ENCODE measurements at regions not wholly inside any gene's neighbourhood (a gene's known extent, or its start where the extent isn't known, plus 50 kb on each side); places are given as distances from the start of the nearest gene placed in this dataset.

DNA sequence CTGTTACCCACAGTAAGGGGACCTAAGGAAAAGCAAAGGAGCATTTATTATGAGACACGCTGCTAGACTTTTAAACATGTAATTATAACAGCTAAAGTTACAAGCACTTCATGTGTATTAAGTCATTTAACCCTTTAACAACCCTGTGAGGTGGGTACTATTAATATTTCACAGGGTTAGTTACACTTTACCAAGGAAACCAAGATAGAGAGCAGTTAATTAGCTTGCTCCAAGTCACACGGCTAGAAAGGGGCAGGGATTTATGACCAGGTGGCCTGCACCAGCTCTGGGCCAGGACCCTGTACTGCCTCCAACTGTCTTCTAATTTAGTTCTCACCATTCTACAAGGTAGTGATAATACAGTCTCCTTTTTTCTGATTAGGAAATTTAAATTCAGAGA is 74.9 kb downstream of the RPL27A start:
- TF ChIP-seq OSR1 (CRISPR knock-in tag; IDR thresholded peaks at IDR 0.05): no peak
- TF ChIP-seq ARNTL (CRISPR knock-in tag; IDR thresholded peaks at IDR 0.05; ENCODE audit: borderline replicate concordance, low read depth): no peak
- no peak for TF ChIP-seq ZFP3 (CRISPR knock-in tag; IDR thresholded peaks at IDR 0.05)
- TF ChIP-seq, protein P1, sequence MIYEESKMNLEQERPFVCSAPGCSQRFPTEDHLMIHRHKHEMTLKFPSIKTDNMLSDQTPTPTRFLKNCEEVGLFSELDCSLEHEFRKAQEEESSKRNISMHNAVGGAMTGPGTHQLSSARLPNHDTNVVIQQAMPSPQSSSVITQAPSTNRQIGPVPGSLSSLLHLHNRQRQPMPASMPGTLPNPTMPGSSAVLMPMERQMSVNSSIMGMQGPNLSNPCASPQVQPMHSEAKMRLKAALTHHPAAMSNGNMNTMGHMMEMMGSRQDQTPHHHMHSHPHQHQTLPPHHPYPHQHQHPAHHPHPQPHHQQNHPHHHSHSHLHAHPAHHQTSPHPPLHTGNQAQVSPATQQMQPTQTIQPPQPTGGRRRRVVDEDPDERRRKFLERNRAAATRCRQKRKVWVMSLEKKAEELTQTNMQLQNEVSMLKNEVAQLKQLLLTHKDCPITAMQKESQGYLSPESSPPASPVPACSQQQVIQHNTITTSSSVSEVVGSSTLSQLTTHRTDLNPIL (CRISPR knock-in tag; IDR thresholded peaks at IDR 0.05; ENCODE audit: low read depth): no peak
- TF ChIP-seq ZNF8 (CRISPR knock-in tag; IDR thresholded peaks at IDR 0.05): no peak
- no peak for TF ChIP-seq CSDC2 (CRISPR knock-in tag; IDR thresholded peaks at IDR 0.05)
- no peak for TF ChIP-seq SNAI2 (CRISPR knock-in tag; IDR thresholded peaks at IDR 0.05)
- TF ChIP-seq, protein P2, sequence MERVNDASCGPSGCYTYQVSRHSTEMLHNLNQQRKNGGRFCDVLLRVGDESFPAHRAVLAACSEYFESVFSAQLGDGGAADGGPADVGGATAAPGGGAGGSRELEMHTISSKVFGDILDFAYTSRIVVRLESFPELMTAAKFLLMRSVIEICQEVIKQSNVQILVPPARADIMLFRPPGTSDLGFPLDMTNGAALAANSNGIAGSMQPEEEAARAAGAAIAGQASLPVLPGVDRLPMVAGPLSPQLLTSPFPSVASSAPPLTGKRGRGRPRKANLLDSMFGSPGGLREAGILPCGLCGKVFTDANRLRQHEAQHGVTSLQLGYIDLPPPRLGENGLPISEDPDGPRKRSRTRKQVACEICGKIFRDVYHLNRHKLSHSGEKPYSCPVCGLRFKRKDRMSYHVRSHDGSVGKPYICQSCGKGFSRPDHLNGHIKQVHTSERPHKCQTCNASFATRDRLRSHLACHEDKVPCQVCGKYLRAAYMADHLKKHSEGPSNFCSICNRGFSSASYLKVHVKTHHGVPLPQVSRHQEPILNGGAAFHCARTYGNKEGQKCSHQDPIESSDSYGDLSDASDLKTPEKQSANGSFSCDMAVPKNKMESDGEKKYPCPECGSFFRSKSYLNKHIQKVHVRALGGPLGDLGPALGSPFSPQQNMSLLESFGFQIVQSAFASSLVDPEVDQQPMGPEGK (CRISPR knock-in tag; IDR thresholded peaks at IDR 0.05; ENCODE audit: borderline replicate concordance): no peak
- TF ChIP-seq TCF4 (CRISPR knock-in tag; IDR thresholded peaks at IDR 0.05; ENCODE audit: borderline replicate concordance): no peak
- TF ChIP-seq, protein P3, sequence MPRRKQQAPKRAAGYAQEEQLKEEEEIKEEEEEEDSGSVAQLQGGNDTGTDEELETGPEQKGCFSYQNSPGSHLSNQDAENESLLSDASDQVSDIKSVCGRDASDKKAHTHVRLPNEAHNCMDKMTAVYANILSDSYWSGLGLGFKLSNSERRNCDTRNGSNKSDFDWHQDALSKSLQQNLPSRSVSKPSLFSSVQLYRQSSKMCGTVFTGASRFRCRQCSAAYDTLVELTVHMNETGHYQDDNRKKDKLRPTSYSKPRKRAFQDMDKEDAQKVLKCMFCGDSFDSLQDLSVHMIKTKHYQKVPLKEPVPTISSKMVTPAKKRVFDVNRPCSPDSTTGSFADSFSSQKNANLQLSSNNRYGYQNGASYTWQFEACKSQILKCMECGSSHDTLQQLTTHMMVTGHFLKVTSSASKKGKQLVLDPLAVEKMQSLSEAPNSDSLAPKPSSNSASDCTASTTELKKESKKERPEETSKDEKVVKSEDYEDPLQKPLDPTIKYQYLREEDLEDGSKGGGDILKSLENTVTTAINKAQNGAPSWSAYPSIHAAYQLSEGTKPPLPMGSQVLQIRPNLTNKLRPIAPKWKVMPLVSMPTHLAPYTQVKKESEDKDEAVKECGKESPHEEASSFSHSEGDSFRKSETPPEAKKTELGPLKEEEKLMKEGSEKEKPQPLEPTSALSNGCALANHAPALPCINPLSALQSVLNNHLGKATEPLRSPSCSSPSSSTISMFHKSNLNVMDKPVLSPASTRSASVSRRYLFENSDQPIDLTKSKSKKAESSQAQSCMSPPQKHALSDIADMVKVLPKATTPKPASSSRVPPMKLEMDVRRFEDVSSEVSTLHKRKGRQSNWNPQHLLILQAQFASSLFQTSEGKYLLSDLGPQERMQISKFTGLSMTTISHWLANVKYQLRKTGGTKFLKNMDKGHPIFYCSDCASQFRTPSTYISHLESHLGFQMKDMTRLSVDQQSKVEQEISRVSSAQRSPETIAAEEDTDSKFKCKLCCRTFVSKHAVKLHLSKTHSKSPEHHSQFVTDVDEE (CRISPR knock-in tag; IDR thresholded peaks at IDR 0.05): no peak
